Astrocyte (in vitro differentiated cells and primary cell): ENCODE measurements at regions not wholly inside any gene's neighbourhood (a gene's known extent, or its start where the extent isn't known, plus 50 kb on each side); places are given as distances from the start of the nearest gene placed in this dataset.

ENCODE experiments used
- CTCF ChIP-seq: IDR thresholded peaks from 2 replicates; pipeline ENCODE4 v1.5.1; 2011; ENCODE audit warnings: low read depth, mild to moderate bottlenecking, inconsistent platforms, low read length, moderate library complexity; ENCODE audit not compliant: insufficient read depth
- EZH2 ChIP-seq: IDR thresholded peaks from 2 replicates; pipeline ENCODE4 v1.6.1; 2012; ENCODE audit warnings: mild to moderate bottlenecking, low read length, inconsistent platforms; ENCODE audit not compliant: insufficient read depth

- TF ChIP-seq CTCF (no peak), EZH2 (no peak)
These were observed 772.2 kb upstream of the SGO1 start for GRCh38 chr3:20958161-20958560.
